ENCODE measurements at regions not wholly inside any gene's neighbourhood (a gene's known extent, or its start where the extent isn't known, plus 50 kb on each side); places are given as distances from the start of the nearest gene placed in this dataset.

GRCh38 chr10:78576276-78576675 is 492.5 kb upstream of the ZMIZ1 start:
- TF ChIP-seq CTCF (IDR thresholded peaks at IDR 0.05) = no peak
- TF ChIP-seq POLR2A (IDR thresholded peaks at IDR 0.05) = no peak
